ENCODE measurements at regions not wholly inside any gene's neighbourhood (a gene's known extent, or its start where the extent isn't known, plus 50 kb on each side); places are given as distances from the start of the nearest gene placed in this dataset.

- Histone ChIP-seq H4K20me1 (ENCODE audit: control insufficient read depth, insufficient read depth, low read length, poor library complexity, severe bottlenecking) (no peaks in the 10 kb centered on the region), H3K27ac (ENCODE audit: low read length in 2 of 2) (no peak overlapping the region), H3K4me1 (ENCODE audit: control insufficient read depth in 2 of 2, insufficient read depth in 2 of 2, low read length in 2 of 2) (no peaks in the 10 kb centered on the region), H3K79me2 (ENCODE audit: control insufficient read depth, insufficient read depth, low read length) (no peaks in the 10 kb centered on the region), H2AFZ (ENCODE audit: insufficient read depth, low read depth, low read length, poor library complexity, severe bottlenecking) (no peak overlapping the region), H3K4me2 (replicated peaks; ENCODE audit: low read depth, low read length, poor library complexity, severe bottlenecking) (no peak overlapping the region), H3K4me3 (ENCODE audit: control extremely low read depth in 1 of 5, extremely low read depth in 1 of 5, insufficient read depth in 1 of 5, low read depth in 2 of 5, low read length in 4 of 5) (no peak overlapping the region), H3K36me3 (replicated peaks in 1 of 2; ENCODE audit: control extremely low read depth in 1 of 2, control insufficient read depth in 1 of 2, extremely low read depth in 1 of 2, insufficient read depth in 2 of 2, low read length in 1 of 2) (no peaks in the 10 kb centered on the region), H3K27me3 (replicated peaks in 1 of 4; ENCODE audit: control extremely low read depth in 1 of 4, control insufficient read depth in 3 of 4, insufficient read depth in 4 of 4, low read length in 3 of 4) (no peaks in the 10 kb centered on the region), H3K9me3 (ENCODE audit: control extremely low read depth in 1 of 3, control insufficient read depth in 2 of 3, insufficient read depth in 1 of 3, low read length in 2 of 3) (no peaks in the 10 kb centered on the region), H3K9ac (ENCODE audit: low read length) (no peak overlapping the region)
- no peak for DNase-seq
- Mint-ChIP-seq H3K4me1 (no peaks in the 10 kb centered on the region), H3K27me3 (peaks cover 3% of the 10 kb centered on the region), H3K9me3 (ENCODE audit: insufficient read depth) (no peaks in the 10 kb centered on the region), H3K27ac (no peak overlapping the region), H3K4me3 (no peak overlapping the region)
- WGBS (ENCODE audit: insufficient coverage), result 63% methylated on average over 2 of the region's 2 CpGs
- TF ChIP-seq EZH2 (IDR thresholded peaks at IDR 0.05; ENCODE audit: borderline replicate concordance, insufficient read depth, low read depth, low read length, poor library complexity, severe bottlenecking) (no peak), CTCF (IDR thresholded peaks at IDR 0.05) (no peak)
- no peak for ATAC-seq (ENCODE audit: low read depth)
- ChIA-PET CTCF (interaction anchor here (1.3 kb wide), 1 partner anchor 10 kb away, joined by 3 read pairs; no protein-coding TSS in a partner anchor), POLR2A (no interaction called here)
- intact Hi-C loops (cut with micrococcal nuclease), result no loop called here
These were observed 328.8 kb upstream of the GATB start for GRCh38 chr4:152089584-152089983.

GRCh38 chr4:152087335-152087734 lies 326.5 kb upstream of the GATB start:
- POLR2A ChIA-PET, result no interaction called here
- H3K27me3 ChIP-seq (replicated peaks in 1 of 4; ENCODE audit: control extremely low read depth in 1 of 4, control insufficient read depth in 3 of 4, insufficient read depth in 4 of 4, low read length in 3 of 4), result no peaks in the 10 kb centered on the region
- Mint-ChIP-seq H3K27ac (no peak overlapping the region), H3K9me3 (ENCODE audit: insufficient read depth) (no peaks in the 10 kb centered on the region), H3K4me1 (no peaks in the 10 kb centered on the region), H3K27me3 (peaks cover 3% of the 10 kb centered on the region), H3K4me3 (no peak overlapping the region)
- DNase-seq, result no peak
- no peaks in the 10 kb centered on the region for H3K4me1 ChIP-seq (ENCODE audit: control insufficient read depth in 2 of 2, insufficient read depth in 2 of 2, low read length in 2 of 2)
- H3K9me3 ChIP-seq (ENCODE audit: control extremely low read depth in 1 of 3, control insufficient read depth in 2 of 3, insufficient read depth in 1 of 3, low read length in 2 of 3), result no peaks in the 10 kb centered on the region
- no peak overlapping the region for H3K27ac ChIP-seq (ENCODE audit: low read length in 2 of 2)
- H2AFZ ChIP-seq (ENCODE audit: insufficient read depth, low read depth, low read length, poor library complexity, severe bottlenecking), result no peak overlapping the region
- H3K4me2 ChIP-seq (replicated peaks; ENCODE audit: low read depth, low read length, poor library complexity, severe bottlenecking), result no peak overlapping the region
- H3K36me3 ChIP-seq (replicated peaks in 1 of 2; ENCODE audit: control extremely low read depth in 1 of 2, control insufficient read depth in 1 of 2, extremely low read depth in 1 of 2, insufficient read depth in 2 of 2, low read length in 1 of 2), result no peaks in the 10 kb centered on the region
- WGBS (ENCODE audit: insufficient coverage), result 89% methylated on average over 5 of the region's 6 CpGs
- H3K9ac ChIP-seq (ENCODE audit: low read length), result no peak overlapping the region
- intact Hi-C loops (cut with micrococcal nuclease), result no loop called here
- no peak for ATAC-seq (ENCODE audit: low read depth)
- CTCF ChIA-PET, result no interaction called here
- TF ChIP-seq CTCF (IDR thresholded peaks at IDR 0.05) (no peak), EZH2 (IDR thresholded peaks at IDR 0.05; ENCODE audit: borderline replicate concordance, insufficient read depth, low read depth, low read length, poor library complexity, severe bottlenecking) (no peak)
- H3K4me3 ChIP-seq (ENCODE audit: control extremely low read depth in 1 of 5, extremely low read depth in 1 of 5, insufficient read depth in 1 of 5, low read depth in 2 of 5, low read length in 4 of 5), result no peak overlapping the region
- H3K79me2 ChIP-seq (ENCODE audit: control insufficient read depth, insufficient read depth, low read length), result no peaks in the 10 kb centered on the region
- H4K20me1 ChIP-seq (ENCODE audit: control insufficient read depth, insufficient read depth, low read length, poor library complexity, severe bottlenecking), result no peaks in the 10 kb centered on the region

Data from B cell (primary cell).